ENCODE measurements at regions not wholly inside any gene's neighbourhood (a gene's known extent, or its start where the extent isn't known, plus 50 kb on each side); places are given as distances from the start of the nearest gene placed in this dataset.

DNA sequence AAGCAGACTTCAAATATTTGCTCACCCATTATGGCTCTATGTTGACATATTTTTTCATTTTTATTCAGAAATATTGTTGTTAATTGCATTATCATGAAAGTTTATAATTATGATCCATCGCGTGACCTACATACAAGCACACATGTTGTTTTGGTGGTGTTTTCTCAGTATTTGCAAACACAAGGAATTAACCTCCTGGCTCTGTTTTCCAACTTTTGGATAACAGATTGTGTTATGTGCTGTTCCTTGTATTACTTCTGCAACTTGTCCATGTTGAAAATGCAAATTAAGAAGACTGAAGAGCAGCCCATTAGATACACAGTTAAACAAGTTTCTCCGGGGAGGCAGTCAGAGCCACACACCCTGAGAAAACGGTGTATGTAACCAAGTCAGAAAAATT lies 201.2 kb downstream of the SEC23A start:
- H3K36me3 ChIP-seq (ENCODE audit: control insufficient read depth, insufficient read depth, low read length): no peaks in the 10 kb centered on the region
- TF ChIP-seq, protein P1, sequence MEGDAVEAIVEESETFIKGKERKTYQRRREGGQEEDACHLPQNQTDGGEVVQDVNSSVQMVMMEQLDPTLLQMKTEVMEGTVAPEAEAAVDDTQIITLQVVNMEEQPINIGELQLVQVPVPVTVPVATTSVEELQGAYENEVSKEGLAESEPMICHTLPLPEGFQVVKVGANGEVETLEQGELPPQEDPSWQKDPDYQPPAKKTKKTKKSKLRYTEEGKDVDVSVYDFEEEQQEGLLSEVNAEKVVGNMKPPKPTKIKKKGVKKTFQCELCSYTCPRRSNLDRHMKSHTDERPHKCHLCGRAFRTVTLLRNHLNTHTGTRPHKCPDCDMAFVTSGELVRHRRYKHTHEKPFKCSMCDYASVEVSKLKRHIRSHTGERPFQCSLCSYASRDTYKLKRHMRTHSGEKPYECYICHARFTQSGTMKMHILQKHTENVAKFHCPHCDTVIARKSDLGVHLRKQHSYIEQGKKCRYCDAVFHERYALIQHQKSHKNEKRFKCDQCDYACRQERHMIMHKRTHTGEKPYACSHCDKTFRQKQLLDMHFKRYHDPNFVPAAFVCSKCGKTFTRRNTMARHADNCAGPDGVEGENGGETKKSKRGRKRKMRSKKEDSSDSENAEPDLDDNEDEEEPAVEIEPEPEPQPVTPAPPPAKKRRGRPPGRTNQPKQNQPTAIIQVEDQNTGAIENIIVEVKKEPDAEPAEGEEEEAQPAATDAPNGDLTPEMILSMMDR (IDR thresholded peaks at IDR 0.05; ENCODE audit: insufficient read depth, low read length, poor library complexity, severe bottlenecking): no peak
- H3K27me3 ChIP-seq (ENCODE audit: control insufficient read depth, insufficient read depth, low read length): no peaks in the 10 kb centered on the region
- H3K4me3 ChIP-seq (ENCODE audit: low read depth, low read length): no peak overlapping the region
- DNase-seq (ENCODE audit: low read depth): no peak

DNA sequence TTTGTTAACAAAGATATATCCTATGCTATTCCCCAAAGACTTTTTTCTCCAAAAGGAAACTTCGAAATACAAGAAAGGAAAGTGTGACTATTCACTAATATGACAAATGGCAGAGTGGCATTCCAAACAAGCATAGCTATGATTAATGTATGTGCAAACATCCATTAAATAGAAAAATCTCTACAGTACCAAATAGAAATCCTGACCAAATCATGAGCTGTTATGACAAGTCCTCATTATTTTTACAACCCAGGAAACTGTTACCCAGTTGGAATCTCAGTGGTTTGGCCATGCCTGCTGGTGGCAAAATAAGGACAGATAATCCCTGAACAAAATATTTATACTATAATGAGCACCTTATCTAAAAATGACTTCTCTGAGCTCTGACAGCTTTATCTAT lies 202.1 kb downstream of the SEC23A start:
- no peak for DNase-seq (ENCODE audit: low read depth)
- H3K27me3 ChIP-seq (ENCODE audit: control insufficient read depth, insufficient read depth, low read length): no peaks in the 10 kb centered on the region
- no peak overlapping the region for H3K4me3 ChIP-seq (ENCODE audit: low read depth, low read length)
- TF ChIP-seq, protein P1 (IDR thresholded peaks at IDR 0.05; ENCODE audit: insufficient read depth, low read length, poor library complexity, severe bottlenecking): no peak
- no peaks in the 10 kb centered on the region for H3K36me3 ChIP-seq (ENCODE audit: control insufficient read depth, insufficient read depth, low read length)

DNA sequence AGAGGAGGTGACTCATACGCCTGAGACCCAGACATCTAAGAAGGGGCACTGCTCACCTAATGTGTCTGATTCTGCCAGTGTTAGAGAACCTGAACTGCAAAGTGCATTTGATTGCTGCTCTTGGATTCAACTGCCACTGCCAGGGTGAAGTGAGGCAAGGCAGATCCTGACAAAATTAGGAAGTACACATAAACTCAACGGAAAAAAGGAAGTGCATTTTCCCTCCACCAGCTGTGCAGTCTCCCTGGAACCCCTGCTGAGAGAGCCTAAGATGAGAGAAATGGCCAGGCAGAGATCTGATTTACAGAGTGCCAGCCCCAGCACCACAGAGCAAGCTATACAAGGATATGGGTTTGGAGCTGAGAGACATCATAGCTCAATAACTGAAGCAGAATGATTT lies 215.3 kb downstream of the SEC23A start:
- DNase-seq (ENCODE audit: low read depth): no peak
- Histone ChIP-seq H3K36me3 (ENCODE audit: control insufficient read depth, insufficient read depth, low read length) (no peaks in the 10 kb centered on the region), H3K4me3 (ENCODE audit: low read depth, low read length) (no peak overlapping the region), H3K27me3 (ENCODE audit: control insufficient read depth, insufficient read depth, low read length) (no peaks in the 10 kb centered on the region)
- TF ChIP-seq, protein P1 (IDR thresholded peaks at IDR 0.05; ENCODE audit: insufficient read depth, low read length, poor library complexity, severe bottlenecking): no peak

DNA sequence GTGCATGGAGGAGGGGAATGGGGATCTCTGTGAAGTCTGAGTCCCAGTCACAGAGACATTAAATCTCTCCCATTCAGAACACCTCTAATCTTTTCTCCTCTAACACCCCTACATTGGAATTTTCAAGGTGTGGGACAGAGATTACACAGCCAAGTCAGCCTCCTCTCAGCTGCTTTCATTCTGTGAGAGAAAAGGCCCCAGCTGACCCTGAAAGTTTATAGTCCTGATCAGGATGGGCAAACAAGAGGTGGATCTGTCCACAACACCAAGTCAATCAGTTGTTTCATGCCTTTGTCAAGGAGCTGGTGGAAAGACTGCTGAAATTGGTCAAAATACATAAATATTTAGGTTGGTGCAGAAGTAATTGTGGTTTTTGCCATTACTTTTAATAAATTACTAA lies 218.9 kb downstream of the SEC23A start:
- DNase-seq (ENCODE audit: low read depth): no peak
- H3K4me3 ChIP-seq (ENCODE audit: low read depth, low read length): no peak overlapping the region
- H3K27me3 ChIP-seq (ENCODE audit: control insufficient read depth, insufficient read depth, low read length): no peaks in the 10 kb centered on the region
- no peaks in the 10 kb centered on the region for H3K36me3 ChIP-seq (ENCODE audit: control insufficient read depth, insufficient read depth, low read length)
- TF ChIP-seq, protein P1 (IDR thresholded peaks at IDR 0.05; ENCODE audit: insufficient read depth, low read length, poor library complexity, severe bottlenecking): no peak

DNA sequence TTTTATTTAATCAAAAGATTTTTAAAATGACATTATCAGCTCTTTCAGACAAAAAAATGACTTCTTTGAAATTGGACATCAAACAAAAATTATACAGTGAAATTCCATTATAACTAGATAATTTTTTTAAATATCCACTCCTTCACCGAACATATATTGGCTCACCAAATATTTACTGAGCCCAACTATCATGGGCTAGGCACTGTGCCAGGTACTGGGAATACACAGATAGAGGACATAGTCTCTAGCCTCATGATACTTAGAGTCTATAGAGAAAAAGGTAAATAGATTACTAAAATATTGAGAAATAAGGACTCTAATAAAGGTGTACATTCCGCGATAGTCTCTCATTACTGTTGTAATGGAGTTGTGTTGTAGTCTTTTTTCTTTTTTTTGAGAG lies 219.9 kb downstream of the SEC23A start:
- Histone ChIP-seq H3K27me3 (ENCODE audit: control insufficient read depth, insufficient read depth, low read length) (no peaks in the 10 kb centered on the region), H3K36me3 (ENCODE audit: control insufficient read depth, insufficient read depth, low read length) (no peaks in the 10 kb centered on the region), H3K4me3 (ENCODE audit: low read depth, low read length) (no peak overlapping the region)
- no peak for DNase-seq (ENCODE audit: low read depth)
- TF ChIP-seq, protein P1 (IDR thresholded peaks at IDR 0.05; ENCODE audit: insufficient read depth, low read length, poor library complexity, severe bottlenecking): no peak

DNA sequence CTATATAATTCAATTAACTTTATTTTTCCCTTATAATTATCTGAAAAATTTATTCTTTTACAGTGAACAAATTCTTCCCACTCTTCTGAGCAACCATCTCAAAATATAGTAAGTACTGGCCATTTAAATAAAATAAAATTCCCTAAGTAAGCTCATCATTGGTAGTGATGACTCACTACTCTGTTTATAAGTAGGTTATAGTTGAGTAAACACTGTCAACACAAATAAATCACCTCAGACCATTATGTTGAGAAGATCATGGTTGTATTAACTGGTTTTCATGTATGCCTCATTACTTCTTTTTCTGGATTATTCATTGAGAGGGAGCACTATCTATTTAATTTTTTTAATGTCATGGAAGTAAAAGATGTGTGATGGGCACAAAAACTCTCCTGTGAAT lies 220.5 kb downstream of the SEC23A start:
- H3K36me3 ChIP-seq (ENCODE audit: control insufficient read depth, insufficient read depth, low read length): no peaks in the 10 kb centered on the region
- H3K27me3 ChIP-seq (ENCODE audit: control insufficient read depth, insufficient read depth, low read length): no peaks in the 10 kb centered on the region
- H3K4me3 ChIP-seq (ENCODE audit: low read depth, low read length): no peak overlapping the region
- DNase-seq (ENCODE audit: low read depth): no peak
- TF ChIP-seq, protein P1 (IDR thresholded peaks at IDR 0.05; ENCODE audit: insufficient read depth, low read length, poor library complexity, severe bottlenecking): no peak

Data from kidney epithelial cell (primary cell).